ENCODE measurements at regions not wholly inside any gene's neighbourhood (a gene's known extent, or its start where the extent isn't known, plus 50 kb on each side); places are given as distances from the start of the nearest gene placed in this dataset.

- Histone ChIP-seq H3K4me3 (no peak overlapping the region), H3K27ac (no peak overlapping the region)
- TF ChIP-seq CTCF (IDR thresholded peaks at IDR 0.05), result no peak
- no peak for DNase-seq (ENCODE audit: low spot score)
These were observed 163.4 kb downstream of the HTR1B start for GRCh38 chr6:77299931-77300330.

GRCh38 chr6:77298283-77298682 is 165.0 kb downstream of the HTR1B start:
- no peak for DNase-seq (ENCODE audit: low spot score)
- Histone ChIP-seq H3K4me3 (no peak overlapping the region), H3K27ac (no peak overlapping the region)
- no peak for TF ChIP-seq CTCF (IDR thresholded peaks at IDR 0.05)

- Histone ChIP-seq H3K4me3 (no peak overlapping the region), H3K27ac (no peak overlapping the region)
- DNase-seq (ENCODE audit: low spot score), result no peak
- no peak for TF ChIP-seq CTCF (IDR thresholded peaks at IDR 0.05)
These were observed 170.4 kb downstream of the HTR1B start for GRCh38 chr6:77292564-77293546.

- DNase-seq (ENCODE audit: low spot score), result no peak
- Histone ChIP-seq H3K4me3 (no peak overlapping the region), H3K27ac (no peak overlapping the region)
- TF ChIP-seq CTCF (IDR thresholded peaks at IDR 0.05), result no peak
These were observed 172.5 kb downstream of the HTR1B start for GRCh38 chr6:77290798-77291197.

GRCh38 chr6:77286541-77286940 is 176.8 kb downstream of the HTR1B start:
- Histone ChIP-seq H3K4me3 (no peak overlapping the region), H3K27ac (no peak overlapping the region)
- TF ChIP-seq CTCF (IDR thresholded peaks at IDR 0.05), result no peak
- no peak for DNase-seq (ENCODE audit: low spot score)

- Histone ChIP-seq H3K4me3 (no peak overlapping the region), H3K27ac (no peak overlapping the region)
- no peak for DNase-seq (ENCODE audit: low spot score)
- TF ChIP-seq CTCF (IDR thresholded peaks at IDR 0.05), result no peak
These were observed 189.4 kb downstream of the HTR1B start for GRCh38 chr6:77273929-77274328.

- no peak for DNase-seq (ENCODE audit: low spot score)
- Histone ChIP-seq H3K27ac (no peak overlapping the region), H3K4me3 (no peak overlapping the region)
- TF ChIP-seq CTCF (IDR thresholded peaks at IDR 0.05), result no peak
These were observed 198.3 kb downstream of the HTR1B start for GRCh38 chr6:77264970-77265369.
